Stimulated activated CD4-positive, alpha-beta T cell treated with anti-CD3 and anti-CD28 coated beads, Interleukin-1b, Interleukin-23, amount 100 ng/mL, for 1 hour (primary cell): ENCODE measurements at regions not wholly inside any gene's neighbourhood (a gene's known extent, or its start where the extent isn't known, plus 50 kb on each side); places are given as distances from the start of the nearest gene placed in this dataset.

Experiments
- DNase-seq, 2 donors: peaks; one replicate each; pipeline ENCODE4 v3.0.0-alpha.2; 2020; ENCODE audit warnings: low read depth in 2 of 2

DNA sequence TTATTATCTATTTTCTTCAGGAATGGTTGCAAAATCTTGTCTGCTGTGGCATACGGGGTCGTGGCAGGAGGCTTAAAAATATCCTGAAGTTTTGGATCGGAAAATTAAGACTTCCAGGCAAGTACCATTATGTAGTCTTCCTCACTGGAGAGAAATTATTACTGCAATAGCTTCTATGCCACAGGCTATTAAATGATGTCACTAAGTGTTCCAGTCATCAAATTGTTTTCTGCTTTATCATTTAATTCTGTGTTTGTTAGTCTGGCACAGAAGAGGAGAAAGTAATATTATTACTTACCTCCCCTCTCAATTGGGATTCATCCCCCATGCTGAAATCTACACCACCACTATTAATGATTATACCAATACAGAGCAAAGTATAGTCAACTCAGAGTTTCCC, 378.2 kb upstream of the ALCAM start:
- no peak for DNase-seq

DNA sequence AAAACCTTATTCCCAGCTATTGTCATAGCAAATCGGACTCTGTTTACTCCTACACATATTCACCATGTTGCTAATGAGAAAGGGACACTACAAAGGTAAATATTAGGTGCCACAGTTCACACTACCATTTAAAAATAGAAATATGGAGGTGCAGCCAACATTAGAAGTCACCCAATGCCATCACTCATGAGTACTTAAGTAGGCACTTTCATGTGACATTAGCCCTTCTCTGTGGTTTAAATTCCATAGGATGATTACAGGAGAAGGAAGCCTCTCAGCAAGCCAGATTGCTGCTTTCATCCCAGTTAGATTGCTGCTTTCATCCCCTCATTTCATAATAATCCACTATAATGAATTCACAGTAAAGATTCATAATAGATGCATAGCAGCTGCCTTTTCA, 376.8 kb upstream of the ALCAM start:
- DNase-seq = no peak

DNA sequence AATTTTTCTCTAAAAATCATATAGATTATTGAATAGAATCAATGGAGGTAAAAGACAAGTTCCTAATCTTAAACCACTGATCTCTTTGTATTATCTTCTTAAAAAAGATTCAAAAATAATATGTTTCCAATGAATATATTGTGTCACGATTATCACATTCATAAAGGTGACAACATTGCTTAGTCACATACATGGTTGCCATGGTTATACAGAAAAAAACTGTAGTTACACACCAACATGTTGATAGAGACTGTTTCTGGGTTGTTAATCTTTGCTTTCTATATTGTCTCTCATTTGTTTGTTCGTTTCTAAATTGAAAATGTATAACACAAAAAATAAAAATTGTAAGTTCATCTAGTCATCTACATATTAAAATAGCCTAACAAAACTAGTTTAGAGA, 376.0 kb upstream of the ALCAM start:
- DNase-seq = no peak

DNA sequence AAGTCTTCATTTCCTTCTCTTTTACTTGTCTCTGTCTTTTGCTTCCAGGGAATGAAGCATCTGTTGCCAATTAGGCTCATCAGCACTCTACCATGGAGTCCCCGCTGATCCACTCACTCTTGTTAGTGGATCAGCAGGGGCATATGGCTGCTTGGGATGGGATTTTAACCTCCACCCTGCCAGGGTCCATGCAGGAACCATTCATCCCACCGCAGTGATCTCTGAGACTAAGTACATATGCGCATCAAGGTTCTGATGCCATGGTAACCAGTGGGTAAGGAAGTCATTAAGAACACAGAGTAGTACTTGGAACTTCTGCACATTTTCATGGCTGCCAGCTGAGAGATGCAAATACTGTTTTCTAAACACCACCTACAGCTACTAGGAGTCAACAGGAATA, 374.0 kb upstream of the ALCAM start:
- DNase-seq = no peak

DNA sequence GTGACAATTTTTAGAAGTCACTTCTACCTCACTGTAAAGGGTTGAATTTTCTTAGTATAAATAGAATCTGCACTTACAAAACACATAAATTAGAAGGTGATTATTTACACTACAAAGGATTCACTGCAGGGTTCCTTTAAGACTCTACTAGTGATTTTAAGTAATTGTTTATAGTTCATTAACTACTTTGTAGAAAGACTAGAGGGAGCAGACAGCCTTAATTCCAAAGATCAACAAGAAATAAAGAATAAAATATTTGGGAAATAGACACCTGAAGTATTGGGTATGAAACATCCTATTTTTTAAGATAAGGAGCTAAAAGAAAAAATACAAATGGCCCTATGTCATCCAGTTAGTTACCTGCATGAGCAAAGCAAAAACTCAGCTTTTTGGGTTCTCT, 360.5 kb upstream of the ALCAM start:
- no peak for DNase-seq

DNA sequence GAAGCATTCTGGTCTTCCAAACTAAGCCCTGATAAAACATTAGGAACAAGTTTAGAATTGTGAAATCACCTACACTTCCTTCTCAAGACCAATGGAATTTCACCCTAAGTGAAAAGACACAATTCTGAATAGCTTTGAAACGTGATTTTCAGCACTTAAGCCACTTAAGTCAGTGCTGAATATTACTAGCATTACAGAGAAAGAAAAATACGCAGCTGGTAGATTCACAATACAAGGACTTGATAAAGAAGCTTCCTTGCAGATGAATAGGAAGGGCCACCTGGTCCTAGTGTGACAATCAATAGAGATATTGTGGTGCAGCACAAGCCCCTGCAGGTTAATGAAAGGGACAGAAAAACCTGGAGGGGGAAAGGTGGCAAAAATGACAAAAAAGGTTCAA, 353.1 kb upstream of the ALCAM start:
- no peak for DNase-seq

DNA sequence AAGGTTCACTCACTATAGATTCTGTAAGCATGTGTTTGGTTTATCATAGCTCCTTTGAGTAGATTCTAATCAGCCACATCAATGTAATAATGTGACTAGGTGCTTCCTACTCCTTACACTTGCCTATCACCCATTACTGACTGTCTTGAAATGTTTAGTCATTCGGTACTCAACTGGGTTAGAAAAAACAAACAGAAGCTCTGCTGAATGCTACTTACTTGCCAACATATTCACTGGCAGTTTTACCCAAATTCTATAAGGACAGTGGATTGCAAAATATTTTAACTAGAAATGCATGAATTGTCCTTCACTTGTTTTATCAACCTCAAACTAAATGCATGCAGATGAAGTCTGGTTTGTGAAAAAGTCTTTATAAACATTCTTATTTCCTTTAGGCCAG, 352.1 kb upstream of the ALCAM start:
- DNase-seq = no peak

DNA sequence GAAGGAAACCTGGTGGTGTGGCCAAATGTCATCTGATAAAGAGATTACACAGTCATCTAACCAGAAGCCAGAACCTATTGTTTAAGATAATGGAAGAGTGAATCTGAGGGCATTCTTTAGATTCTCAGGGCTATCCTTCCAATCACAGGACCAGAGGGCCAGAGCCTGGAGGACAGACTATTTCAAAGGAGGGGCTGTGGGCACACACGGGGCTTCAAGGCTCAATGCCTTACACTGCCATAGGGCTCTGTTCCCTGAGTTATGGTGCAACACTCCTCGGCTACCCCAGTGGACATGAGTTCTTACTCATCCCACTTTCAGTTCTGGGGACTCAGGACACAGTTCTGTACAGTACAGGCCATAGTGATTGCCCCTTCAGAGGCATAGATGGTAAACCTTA, 343.9 kb upstream of the ALCAM start:
- no peak for DNase-seq

DNA sequence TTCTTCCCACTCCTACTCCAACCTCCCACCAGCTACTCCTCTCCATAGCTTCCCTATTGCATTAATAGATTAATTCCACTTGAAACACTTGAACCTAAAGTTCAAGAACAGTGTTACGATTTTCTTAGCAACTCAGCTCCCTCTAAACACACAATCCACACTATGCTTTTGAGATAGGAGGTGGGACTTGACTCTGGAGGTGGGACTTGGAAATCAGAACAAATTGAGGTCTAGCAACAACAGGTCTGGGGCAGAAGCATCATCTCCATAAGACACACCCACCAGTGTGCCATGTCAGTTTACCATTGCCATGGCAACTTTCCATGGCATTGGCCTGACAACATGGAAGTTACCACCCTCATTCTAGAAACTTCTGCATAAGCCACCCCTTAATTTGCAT, 336.5 kb upstream of the ALCAM start:
- no peak for DNase-seq

DNA sequence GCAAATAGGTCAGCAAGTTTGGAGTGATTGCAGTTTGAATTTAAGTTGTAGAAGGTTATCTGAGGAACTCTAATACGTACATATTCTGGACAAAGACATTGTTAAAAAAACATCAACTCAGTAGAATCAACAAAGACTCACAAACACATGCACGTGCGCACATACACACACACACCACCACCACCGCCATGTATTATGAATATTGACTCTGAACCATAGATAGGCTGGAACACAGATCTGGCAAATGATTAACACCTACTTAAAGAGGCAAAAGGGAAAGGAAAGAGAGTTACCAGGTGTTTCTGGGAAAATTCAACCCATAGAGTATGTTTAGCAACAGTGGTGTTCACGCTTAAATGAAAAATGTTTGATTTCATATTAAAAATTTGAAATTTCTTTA, 334.2 kb upstream of the ALCAM start:
- no peak for DNase-seq

DNA sequence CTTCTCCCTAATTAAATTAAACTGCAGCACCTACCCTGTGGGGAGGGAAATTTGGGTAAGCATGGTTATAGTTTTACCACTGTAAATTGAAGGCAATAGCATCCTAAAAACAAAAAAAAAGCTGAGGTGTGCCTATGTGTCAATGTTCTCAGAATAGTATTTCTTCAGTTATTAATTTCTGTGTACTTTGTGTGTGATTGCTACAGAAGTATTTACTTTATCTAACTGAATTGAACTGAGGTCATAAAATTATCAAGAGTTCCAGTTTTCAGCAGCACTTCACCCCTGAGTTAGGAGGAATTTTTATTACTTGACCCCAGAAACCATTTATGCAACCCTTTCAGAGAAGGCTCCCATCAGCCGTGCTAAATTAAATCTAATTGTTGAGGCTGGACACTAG, 333.6 kb upstream of the ALCAM start:
- DNase-seq = no peak

DNA sequence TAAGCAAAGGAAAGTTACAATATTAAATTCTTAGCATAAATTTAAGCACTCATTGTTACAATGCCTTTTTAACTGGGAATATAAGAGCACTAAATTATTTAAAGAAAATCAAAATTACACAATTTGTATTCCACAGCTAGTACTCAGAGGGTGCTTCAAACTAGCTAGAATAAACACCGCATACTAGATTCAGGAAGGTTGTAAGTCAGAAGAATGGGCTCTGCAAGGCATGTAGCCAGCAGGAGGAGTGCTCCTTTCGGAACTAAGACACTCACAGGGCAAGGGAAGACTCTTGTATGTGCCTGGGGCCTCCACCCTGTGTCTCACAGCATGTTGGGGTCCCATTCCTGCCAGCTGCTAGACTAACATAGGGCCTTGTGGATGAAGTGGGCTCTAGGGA, 327.7 kb upstream of the ALCAM start:
- no peak for DNase-seq

DNA sequence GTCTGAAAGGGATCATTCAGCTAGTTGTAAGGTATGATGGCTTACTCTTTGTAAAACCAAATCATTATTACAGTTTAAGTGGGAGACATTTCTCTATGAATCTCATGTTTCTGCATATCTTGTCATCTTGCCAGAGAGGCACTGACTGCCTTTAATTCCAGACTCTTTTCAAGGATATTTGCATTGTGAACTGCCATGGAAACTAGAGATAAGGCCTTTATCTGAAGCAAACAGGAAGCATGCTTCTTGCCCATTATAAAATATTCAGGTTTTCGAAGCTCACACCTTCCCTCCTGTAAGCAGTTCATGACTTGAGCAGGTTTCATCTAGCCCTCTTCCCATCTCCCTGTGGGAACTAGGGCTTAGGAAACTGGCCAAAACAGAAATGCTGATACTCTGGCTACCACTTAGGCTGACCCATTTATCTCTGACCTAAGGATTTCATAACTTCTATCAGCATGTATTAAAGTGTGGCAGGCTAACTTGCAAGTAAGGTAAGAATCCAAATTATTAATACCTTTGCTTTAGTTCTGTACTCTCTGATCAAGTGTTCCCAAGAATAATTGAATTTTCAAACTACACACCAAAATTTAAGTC, 326.6 kb upstream of the ALCAM start:
- no peak for DNase-seq

DNA sequence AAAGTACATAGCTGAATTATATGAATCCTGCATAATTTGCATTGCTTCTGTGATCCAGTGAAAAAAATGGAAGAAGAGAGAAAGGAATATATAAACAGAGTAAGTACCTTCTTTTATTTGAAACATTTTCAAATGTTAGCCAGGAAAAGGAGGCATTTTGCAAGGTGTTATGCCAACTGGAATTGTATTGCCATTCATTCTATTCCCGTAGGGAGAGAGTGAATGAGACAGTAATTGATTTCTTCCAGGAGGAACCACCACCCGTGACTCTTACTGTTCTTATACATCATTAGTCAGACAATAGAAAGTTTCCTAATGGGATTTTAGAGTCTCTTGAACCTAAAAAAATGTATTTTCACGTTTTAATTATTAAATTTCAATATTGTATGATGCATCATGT, 324.1 kb upstream of the ALCAM start:
- DNase-seq = no peak

DNA sequence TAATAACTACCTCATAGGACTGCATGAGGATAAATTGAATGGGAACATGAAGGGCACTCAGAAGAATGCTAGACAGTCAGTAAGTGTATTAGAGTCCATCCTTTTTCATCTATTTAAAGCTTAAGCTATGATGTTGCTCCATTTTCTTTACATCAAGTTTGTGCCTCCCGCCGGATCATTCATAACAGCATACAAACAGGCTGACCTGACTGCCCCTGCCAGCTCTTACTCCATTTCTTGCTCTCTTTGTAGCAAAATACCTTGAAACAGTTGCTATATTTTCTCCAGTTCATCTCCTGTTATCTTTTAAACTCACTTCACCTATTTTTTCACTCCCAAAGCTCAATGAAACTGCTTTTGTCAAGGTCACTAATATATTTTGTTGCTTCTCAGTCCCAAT, 315.6 kb upstream of the ALCAM start:
- DNase-seq = no peak

DNA sequence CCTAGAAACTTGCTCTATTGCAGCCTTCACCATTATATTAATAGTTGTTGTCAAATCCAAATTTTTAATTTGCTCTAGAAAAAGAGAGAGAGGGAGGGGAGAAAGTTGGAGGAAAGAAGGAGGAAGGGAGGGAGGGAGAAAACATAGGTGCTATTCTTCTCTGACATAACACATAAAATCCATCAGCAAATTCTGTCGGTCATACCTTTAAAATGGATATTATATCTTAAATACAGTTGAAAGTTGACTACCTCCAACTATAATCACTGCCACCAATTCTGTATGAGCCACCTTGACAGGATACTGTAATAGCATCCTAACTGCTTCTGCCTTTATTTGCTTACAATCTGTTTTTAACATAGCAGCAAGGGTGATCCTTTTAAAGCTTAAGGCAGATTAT, 314.7 kb upstream of the ALCAM start:
- DNase-seq = no peak

DNA sequence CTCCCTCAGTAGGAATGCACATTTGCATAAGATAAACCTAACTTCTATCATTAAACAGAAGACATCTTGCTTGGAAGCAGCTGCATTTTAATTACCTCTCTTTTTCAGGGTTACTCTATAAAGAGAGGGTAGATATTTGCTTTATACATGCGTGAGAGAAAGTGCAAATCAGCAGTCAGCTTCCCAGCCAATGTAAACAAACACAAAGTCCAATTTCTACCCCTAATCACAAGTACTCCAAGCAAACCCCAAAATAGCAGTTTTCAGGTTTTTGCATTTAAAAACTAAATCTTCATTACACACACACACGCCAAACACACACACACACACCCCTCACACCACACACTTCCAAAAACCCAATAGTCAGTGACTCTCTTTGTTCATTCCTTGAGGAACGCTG, 303.9 kb upstream of the ALCAM start:
- no peak for DNase-seq

DNA sequence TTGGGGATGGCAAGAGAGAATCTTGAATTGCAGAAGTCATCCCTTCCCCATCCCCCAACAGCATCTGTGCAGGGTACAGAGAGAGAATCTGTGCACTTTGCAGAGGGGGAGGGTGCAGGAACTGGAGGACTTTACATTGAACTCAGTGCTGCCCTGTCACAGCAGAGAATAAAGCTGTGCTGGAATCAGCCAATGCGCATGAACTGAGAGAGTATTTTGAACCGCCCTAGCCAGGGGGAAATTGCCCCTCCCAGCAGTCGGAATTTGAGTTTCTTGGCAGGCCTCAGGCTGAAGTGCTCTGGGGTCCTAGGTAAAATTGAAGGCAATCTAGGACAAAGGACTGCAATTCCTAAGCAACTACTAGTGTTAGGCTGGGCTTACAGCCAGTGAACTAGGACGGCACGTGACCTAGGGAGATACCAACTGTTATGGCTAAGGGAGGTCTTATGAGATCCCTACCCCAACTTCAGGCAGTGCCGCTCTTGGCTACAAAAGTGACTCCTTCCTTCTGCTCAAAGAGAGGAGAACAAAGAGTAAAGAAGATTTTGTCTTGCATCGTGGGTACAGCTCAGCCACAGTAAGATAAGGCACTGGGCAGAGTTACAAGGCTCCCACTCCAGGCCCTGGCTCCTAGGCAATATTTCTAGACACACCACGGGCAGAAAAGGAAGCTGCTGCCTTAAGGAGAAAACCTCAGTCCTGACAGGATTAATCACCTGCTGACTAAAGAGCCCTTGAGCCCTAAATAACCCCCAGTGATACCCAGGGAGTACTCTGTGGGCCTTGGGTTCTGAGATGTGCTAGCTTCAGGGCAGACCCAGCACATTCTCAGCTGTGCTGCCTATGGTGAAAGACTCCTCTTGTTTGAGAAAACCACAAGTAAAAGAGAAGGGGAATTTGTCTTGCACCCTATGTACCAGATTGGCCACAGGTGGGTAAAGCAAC, 300.5 kb upstream of the ALCAM start:
- DNase-seq = no peak

DNA sequence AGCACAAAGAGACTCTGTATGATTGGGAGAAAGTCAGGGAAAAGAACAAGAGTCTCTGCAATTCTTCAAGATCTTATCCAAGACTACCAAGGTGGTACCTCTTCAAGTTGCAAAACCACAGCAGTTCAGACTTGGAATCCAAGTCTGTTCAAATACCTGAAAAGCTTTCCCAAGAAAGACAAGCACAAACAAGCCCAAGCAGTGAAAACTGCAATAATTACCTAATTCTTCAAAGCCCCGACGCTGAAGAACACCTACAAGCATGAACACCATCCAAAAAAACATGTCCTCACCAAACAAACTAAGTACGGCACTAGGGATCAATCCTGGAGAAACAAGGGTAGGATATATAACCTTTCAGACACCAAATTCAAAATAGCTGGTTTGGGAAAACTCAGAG, 299.3 kb upstream of the ALCAM start:
- no peak for DNase-seq

DNA sequence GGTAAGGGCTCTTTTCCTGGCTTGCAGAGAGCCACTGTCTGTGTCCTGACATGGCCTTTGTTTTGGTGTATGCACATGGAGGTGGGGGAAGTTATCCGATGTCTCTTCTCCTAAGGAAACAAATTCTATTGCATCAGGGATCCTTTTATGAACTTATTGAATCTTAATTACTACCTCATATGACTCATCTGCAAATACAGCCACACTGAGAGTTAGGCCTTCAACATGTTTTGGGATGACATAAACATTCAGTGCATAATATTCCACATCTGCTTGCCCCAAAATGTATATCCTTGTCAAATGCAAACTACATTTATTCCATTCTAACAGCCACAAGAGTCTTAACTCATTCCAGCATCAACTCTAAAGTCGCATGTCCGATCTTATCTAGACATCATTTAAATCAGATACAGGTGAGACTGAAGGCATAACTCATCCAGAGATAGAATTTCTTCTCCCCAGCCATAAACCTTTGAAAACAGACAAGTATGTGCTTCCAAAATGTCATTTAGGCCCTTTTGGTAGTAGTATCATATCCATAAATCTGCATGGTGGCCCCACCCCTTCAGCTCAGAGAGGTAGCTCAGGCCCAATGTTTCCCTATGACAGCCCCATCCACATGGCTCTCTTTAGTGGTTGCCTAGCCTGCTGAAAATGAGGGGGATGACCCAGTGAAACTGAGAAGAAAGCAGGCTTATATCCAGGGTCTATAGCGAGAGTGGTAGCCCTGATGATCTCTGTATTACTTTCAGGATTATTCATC, 289.5 kb upstream of the ALCAM start:
- DNase-seq = no peak

DNA sequence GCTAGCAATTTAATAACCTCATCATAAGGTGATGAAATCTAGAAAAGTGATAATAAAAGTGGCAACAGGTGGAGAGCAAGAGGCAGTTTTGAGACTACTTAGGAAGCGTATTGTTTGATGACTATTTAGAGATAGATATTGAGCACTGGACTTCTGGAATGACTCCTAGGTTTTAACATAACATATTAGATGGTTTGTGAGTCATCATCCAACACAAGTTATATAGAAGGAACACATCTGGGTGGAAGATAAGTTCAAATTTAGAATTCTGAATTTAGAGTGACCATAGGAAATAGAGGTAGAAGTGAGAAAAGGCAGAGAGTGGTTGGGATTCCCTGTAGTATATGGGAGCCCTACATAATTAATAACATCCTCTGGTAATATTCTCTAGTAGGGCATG, 282.8 kb upstream of the ALCAM start:
- no peak for DNase-seq

DNA sequence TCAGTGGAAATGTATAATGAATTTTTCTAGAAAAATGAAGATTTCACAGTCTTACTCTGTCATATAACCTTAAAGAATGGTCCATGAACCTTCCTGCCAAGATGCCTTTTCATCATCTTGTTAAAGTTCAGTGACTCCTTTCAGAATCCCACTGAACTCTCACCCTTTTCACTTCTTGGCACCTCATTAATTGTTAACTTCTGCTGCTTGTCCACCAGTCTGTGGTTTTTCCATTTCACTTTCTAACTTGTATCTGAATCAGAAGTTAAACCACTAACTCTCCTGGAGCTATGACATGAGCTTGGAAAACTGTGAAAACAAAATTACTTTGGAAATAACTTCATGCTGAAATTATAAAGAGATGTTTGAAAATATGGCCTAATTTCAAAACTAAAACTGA, 281.2 kb upstream of the ALCAM start:
- no peak for DNase-seq
